ENCODE measurements at regions not wholly inside any gene's neighbourhood (a gene's known extent, or its start where the extent isn't known, plus 50 kb on each side); places are given as distances from the start of the nearest gene placed in this dataset.

- no peak for TF ChIP-seq EZH2 (IDR thresholded peaks at IDR 0.05; ENCODE audit: borderline replicate concordance, low read length)
- TF ChIP-seq, protein P1, sequence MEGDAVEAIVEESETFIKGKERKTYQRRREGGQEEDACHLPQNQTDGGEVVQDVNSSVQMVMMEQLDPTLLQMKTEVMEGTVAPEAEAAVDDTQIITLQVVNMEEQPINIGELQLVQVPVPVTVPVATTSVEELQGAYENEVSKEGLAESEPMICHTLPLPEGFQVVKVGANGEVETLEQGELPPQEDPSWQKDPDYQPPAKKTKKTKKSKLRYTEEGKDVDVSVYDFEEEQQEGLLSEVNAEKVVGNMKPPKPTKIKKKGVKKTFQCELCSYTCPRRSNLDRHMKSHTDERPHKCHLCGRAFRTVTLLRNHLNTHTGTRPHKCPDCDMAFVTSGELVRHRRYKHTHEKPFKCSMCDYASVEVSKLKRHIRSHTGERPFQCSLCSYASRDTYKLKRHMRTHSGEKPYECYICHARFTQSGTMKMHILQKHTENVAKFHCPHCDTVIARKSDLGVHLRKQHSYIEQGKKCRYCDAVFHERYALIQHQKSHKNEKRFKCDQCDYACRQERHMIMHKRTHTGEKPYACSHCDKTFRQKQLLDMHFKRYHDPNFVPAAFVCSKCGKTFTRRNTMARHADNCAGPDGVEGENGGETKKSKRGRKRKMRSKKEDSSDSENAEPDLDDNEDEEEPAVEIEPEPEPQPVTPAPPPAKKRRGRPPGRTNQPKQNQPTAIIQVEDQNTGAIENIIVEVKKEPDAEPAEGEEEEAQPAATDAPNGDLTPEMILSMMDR (IDR thresholded peaks at IDR 0.05; ENCODE audit: low read length) = no peak
These were observed 249.5 kb upstream of the DCN start for GRCh38 chr12:91432089-91432488.
